ENCODE measurements at regions not wholly inside any gene's neighbourhood (a gene's known extent, or its start where the extent isn't known, plus 50 kb on each side); places are given as distances from the start of the nearest gene placed in this dataset.
A peak's percentile ranks its signal among the peaks of the same experiment; 100 is the strongest.

DNA sequence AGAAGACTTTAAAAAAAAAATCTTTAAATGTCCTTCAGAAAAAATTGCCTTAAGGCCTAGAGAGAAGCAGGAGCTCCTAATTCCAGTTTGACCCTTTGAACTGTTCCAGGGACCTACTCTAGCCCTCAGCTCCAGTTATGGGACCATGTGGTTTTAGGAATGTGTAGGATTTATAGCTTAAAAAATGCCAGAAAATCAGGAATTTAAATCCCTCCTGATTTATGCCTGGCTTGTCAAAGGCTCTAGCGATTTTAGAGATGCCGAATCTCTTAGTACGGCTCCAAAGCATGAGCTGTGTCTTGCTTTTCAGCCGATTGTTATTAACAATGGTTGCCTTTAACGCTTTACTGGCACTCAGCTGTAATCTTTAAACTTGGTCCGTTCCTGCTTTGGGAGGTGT, 130.6 kb upstream of the NPVF start:
- Histone ChIP-seq H3K9ac (ENCODE audit: low read length) (peak overlapping the region; percentile 68), H3K9me2 (ENCODE audit: insufficient read depth, low read length) (no peaks in the 10 kb centered on the region), H3K27me3 (ENCODE audit: insufficient read depth, low read depth, low read length) (no peaks in the 10 kb centered on the region), H4K20me1 (ENCODE audit: insufficient read depth) (no peaks in the 10 kb centered on the region), H3K9me3 (ENCODE audit: low read length) (no peaks in the 10 kb centered on the region), H3F3A (ENCODE audit: insufficient read depth, low read length, poor library complexity, severe bottlenecking) (no peaks in the 10 kb centered on the region), H3K27ac (ENCODE audit: low read length) (peak overlapping the region; percentile 98), H3K36me3 (ENCODE audit: insufficient read depth, low read length) (no peaks in the 10 kb centered on the region), H3K79me2 (replicated peaks; ENCODE audit: insufficient read depth, low read length) (no peaks in the 10 kb centered on the region), H3K4me2 (ENCODE audit: low read length) (peak overlapping the region; percentile 80), H3K4me3 (ENCODE audit: low read length) (peak overlapping the region; percentile 55), H2AFZ (ENCODE audit: low read depth, low read length) (peak overlapping the region; percentile 66)
- no peak for TF ChIP-seq EZH2 (IDR thresholded peaks at IDR 0.05; ENCODE audit: borderline replicate concordance, insufficient read depth, low read length, poor library complexity, severe bottlenecking)
- TF ChIP-seq MXI1 (conservative IDR thresholded peaks at IDR 0.05; ENCODE audit: poor library complexity, severe bottlenecking), result no peak
- TF ChIP-seq SMC3 (conservative IDR thresholded peaks at IDR 0.05; ENCODE audit: poor library complexity), result no peak
- no peak for TF ChIP-seq EP300 (conservative IDR thresholded peaks at IDR 0.05; ENCODE audit: poor library complexity, severe bottlenecking)
- no peak for TF ChIP-seq CTCF (IDR thresholded peaks at IDR 0.05; ENCODE audit: poor library complexity, severe bottlenecking)
- TF ChIP-seq POLR2AphosphoS5 (IDR thresholded peaks at IDR 0.05), result no peak
- no peak for TF ChIP-seq RAD21 (conservative IDR thresholded peaks at IDR 0.05)
- no peak for TF ChIP-seq TAF1 (IDR thresholded peaks at IDR 0.05; ENCODE audit: low read depth)
- no peak for TF ChIP-seq REST (IDR thresholded peaks at IDR 0.05; ENCODE audit: borderline replicate concordance)

DNA sequence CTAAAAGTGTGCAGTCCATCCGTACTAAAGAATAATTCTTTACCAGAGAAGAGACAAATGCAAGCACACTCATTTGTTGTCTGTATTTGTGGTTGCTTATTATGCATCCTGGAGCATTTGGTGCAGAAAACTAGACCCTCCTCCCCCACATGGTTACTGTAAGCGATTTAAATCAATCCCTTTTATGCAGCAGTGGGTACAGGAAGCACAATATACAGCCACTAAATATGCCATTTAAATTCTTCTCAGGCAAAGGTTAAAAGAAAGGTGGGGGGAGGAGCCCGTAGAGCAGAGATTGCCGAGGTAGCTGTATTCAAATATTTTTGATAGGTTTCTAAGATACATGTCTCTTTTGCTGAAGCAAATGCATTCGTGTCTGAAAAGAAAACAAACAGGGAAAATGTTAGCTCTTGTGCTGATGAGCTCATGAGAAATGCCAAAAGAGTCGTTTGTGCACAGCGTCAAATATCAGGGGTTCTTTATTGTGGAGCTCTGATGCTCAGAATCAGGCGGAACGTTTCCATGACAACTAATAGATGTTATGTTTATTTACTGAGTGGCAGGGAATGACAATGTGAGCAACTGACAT, 131.3 kb upstream of the NPVF start:
- Histone ChIP-seq H3K79me2 (replicated peaks; ENCODE audit: insufficient read depth, low read length) (no peaks in the 10 kb centered on the region), H4K20me1 (ENCODE audit: insufficient read depth) (no peaks in the 10 kb centered on the region), H3K9me3 (ENCODE audit: low read length) (no peaks in the 10 kb centered on the region), H3K36me3 (ENCODE audit: insufficient read depth, low read length) (no peaks in the 10 kb centered on the region), H3F3A (ENCODE audit: insufficient read depth, low read length, poor library complexity, severe bottlenecking) (no peaks in the 10 kb centered on the region), H3K4me2 (ENCODE audit: low read length) (peak overlapping the region; percentile 80), H3K9ac (ENCODE audit: low read length) (peak overlapping the region; percentile 68), H3K27me3 (ENCODE audit: insufficient read depth, low read depth, low read length) (no peaks in the 10 kb centered on the region), H2AFZ (ENCODE audit: low read depth, low read length) (peak overlapping the region; percentile 66), H3K27ac (ENCODE audit: low read length) (peak overlapping the region; percentile 98), H3K4me3 (ENCODE audit: low read length) (peak overlapping the region; percentile 55), H3K9me2 (ENCODE audit: insufficient read depth, low read length) (no peaks in the 10 kb centered on the region)
- TF ChIP-seq MXI1 (conservative IDR thresholded peaks at IDR 0.05; ENCODE audit: poor library complexity, severe bottlenecking) (no peak), TAF1 (IDR thresholded peaks at IDR 0.05; ENCODE audit: low read depth) (no peak), RAD21 (conservative IDR thresholded peaks at IDR 0.05) (peak; percentile 50), REST (IDR thresholded peaks at IDR 0.05; ENCODE audit: borderline replicate concordance) (peak; percentile 83), EZH2 (IDR thresholded peaks at IDR 0.05; ENCODE audit: borderline replicate concordance, insufficient read depth, low read length, poor library complexity, severe bottlenecking) (no peak), EP300 (conservative IDR thresholded peaks at IDR 0.05; ENCODE audit: poor library complexity, severe bottlenecking) (peak; percentile 96), POLR2AphosphoS5 (IDR thresholded peaks at IDR 0.05) (peak; percentile 88), SMC3 (conservative IDR thresholded peaks at IDR 0.05; ENCODE audit: poor library complexity) (peak; percentile 54), CTCF (IDR thresholded peaks at IDR 0.05; ENCODE audit: poor library complexity, severe bottlenecking) (no peak)

Data from neural cell (in vitro differentiated cells).